Neural progenitor cell (in vitro differentiated cells): ENCODE measurements at regions not wholly inside any gene's neighbourhood (a gene's known extent, or its start where the extent isn't known, plus 50 kb on each side); places are given as distances from the start of the nearest gene placed in this dataset.

Experiments used
- DNase-seq: peaks from one replicate; pipeline ENCODE4 v3.0.0-alpha.2; 2016; ENCODE audit warnings: low spot score
- H2AFZ ChIP-seq: fragments of 200-600 bp; sonication (generic); replicated peaks from 2 replicates; pipeline ENCODE4 v1.6.1; 2016; ENCODE audit warnings: antibody characterized with exemption
- H3F3A ChIP-seq: fragments of 200-600 bp; sonication (generic); 2 replicates; pipeline ENCODE4 v1.6.1; 2016; ENCODE audit warnings: antibody characterized with exemption, low read depth
- H3K27ac ChIP-seq: fragments of 200-600 bp; sonication (generic); 2 replicates; pipeline ENCODE4 v1.5.1; 2016; ENCODE audit warnings: mild to moderate bottlenecking
- H3K27me3 ChIP-seq: fragments of 200-600 bp; sonication (generic); 2 replicates; pipeline ENCODE4 v1.6.1; 2016; ENCODE audit warnings: mild to moderate bottlenecking, moderate library complexity
- H3K36me3 ChIP-seq: fragments of 200-600 bp; sonication (generic); 2 replicates; pipeline ENCODE4 v1.5.1; 2016
- H3K4me1 ChIP-seq: fragments of 200-600 bp; sonication (generic); 2 replicates; pipeline ENCODE4 v1.6.1; 2016; ENCODE audit warnings: mixed run types
- H3K4me2 ChIP-seq: fragments of 200-600 bp; sonication (generic); 2 replicates; pipeline ENCODE4 v1.6.1; 2016
- H3K4me3 ChIP-seq: fragments of 200-600 bp; sonication (generic); 2 replicates; pipeline ENCODE4 v1.5.1; 2016
- H3K79me2 ChIP-seq: fragments of 200-600 bp; sonication (generic); 2 replicates; pipeline ENCODE4 v1.6.1; 2016; ENCODE audit warnings: low read depth
- H3K9ac ChIP-seq: fragments of 200-600 bp; sonication (generic); 2 replicates; pipeline ENCODE4 v1.6.1; 2016
- H3K9me3 ChIP-seq: fragments of 200-600 bp; sonication (generic); 2 replicates; pipeline ENCODE4 v1.5.1; 2016; ENCODE audit warnings: low read depth
- H4K20me1 ChIP-seq: fragments of 200-600 bp; sonication (generic); 2 replicates; pipeline ENCODE4 v1.6.1; 2016; ENCODE audit warnings: low read depth
- H3K27ac Mint-ChIP-seq: 3 replicates; pipeline ENCODE4 v1.8.0; 2021; ENCODE audit warnings: mixed read lengths
- H3K27me3 Mint-ChIP-seq: 2 replicates; pipeline ENCODE4 v1.8.0; 2022; ENCODE audit warnings: low read depth, mild to moderate bottlenecking, inconsistent platforms, moderate library complexity, mixed read lengths; ENCODE audit not compliant: insufficient read depth
- H3K36me3 Mint-ChIP-seq: 3 replicates; pipeline ENCODE4 v1.8.0; 2021; ENCODE audit warnings: mixed read lengths
- H3K4me1 Mint-ChIP-seq: 3 replicates; pipeline ENCODE4 v1.8.0; 2021; ENCODE audit warnings: mixed read lengths
- H3K4me3 Mint-ChIP-seq: 3 replicates; pipeline ENCODE4 v1.8.0; 2021; ENCODE audit warnings: mild to moderate bottlenecking, moderate library complexity, mixed read lengths
- H3K9me3 Mint-ChIP-seq: 3 replicates; pipeline ENCODE4 v1.8.0; 2020; ENCODE audit warnings: mixed read lengths
- EZH2 ChIP-seq: fragments of 200-600 bp; sonication (generic); IDR thresholded peaks from 2 replicates; pipeline ENCODE4 v1.6.1; 2017; ENCODE audit warnings: antibody characterized with exemption, mild to moderate bottlenecking, moderate library complexity
- EZH2phosphoT487 ChIP-seq: fragments of 200-600 bp; sonication (generic); IDR thresholded peaks from 2 replicates; pipeline ENCODE4 v1.6.1; 2017; ENCODE audit warnings: antibody characterized with exemption
- TF ChIP-seq, protein P1 (sequence below): fragments of 200-600 bp; sonication (generic); IDR thresholded peaks from 2 replicates; pipeline ENCODE4 v1.5.1; 2017; ENCODE audit warnings: antibody characterized with exemption, mild to moderate bottlenecking

DNA sequence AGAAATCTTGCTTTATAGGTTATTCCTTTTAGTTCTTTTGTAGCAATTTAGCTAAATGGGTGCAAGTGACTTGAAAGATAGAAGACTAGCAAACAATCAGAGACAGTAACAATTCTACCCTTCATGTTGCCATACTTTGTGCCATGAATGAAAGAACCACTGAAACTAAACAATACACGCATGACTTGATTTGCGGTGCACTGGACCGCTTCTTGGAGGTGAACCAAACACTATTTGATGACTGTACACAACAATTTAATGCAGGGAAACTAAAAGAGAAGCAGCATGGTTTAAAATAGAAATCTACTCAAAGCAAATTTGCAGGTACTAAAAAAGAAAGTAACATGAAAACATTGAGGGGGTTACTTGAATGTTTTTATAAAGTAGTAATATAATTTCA is 331.0 kb upstream of the RARB start:
- Histone ChIP-seq H4K20me1 (no peaks in the 10 kb centered on the region), H3K4me1 (peaks cover 7% of the 10 kb centered on the region), H2AFZ (no peak overlapping the region), H3K27me3 (no peaks in the 10 kb centered on the region), H3F3A (no peaks in the 10 kb centered on the region), H3K27ac (no peak overlapping the region), H3K4me3 (no peak overlapping the region), H3K9ac (no peak overlapping the region), H3K4me2 (no peak overlapping the region), H3K9me3 (no peaks in the 10 kb centered on the region), H3K79me2 (no peaks in the 10 kb centered on the region), H3K36me3 (no peaks in the 10 kb centered on the region)
- Mint-ChIP-seq H3K9me3 (no peaks in the 10 kb centered on the region), H3K4me3 (no peak overlapping the region), H3K27me3 (no peaks in the 10 kb centered on the region), H3K27ac (no peak overlapping the region), H3K36me3 (no peaks in the 10 kb centered on the region), H3K4me1 (no peaks in the 10 kb centered on the region)
- no peak for TF ChIP-seq EZH2phosphoT487
- DNase-seq = no peak

DNA sequence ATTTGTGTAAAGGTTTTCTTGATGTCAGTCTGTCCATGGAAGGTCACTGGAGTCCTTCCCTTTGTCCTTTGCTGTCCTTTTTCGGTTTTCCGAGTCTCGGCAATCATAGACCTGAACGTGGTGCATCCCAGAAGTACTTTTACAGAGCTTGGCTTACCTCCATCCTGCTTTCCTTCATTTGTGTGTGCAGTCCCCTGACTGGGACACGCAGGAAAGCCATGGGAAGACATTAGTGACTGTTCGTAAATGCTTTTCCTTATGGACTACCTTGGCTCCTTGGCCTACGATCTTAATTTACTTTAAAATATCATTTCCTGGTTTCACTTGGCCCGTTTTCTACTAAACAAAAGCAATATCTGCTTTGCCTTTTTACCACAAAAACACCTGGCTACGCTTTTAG is 328.4 kb upstream of the RARB start:
- Mint-ChIP-seq H3K4me1 (peaks cover 7% of the 10 kb centered on the region), H3K36me3 (no peaks in the 10 kb centered on the region), H3K27ac (no peak overlapping the region), H3K27me3 (no peaks in the 10 kb centered on the region), H3K4me3 (no peak overlapping the region), H3K9me3 (no peaks in the 10 kb centered on the region)
- Histone ChIP-seq H4K20me1 (no peaks in the 10 kb centered on the region), H3K27me3 (no peaks in the 10 kb centered on the region), H3K9ac (no peak overlapping the region), H3K79me2 (no peaks in the 10 kb centered on the region), H3K4me1 (no peaks in the 10 kb centered on the region), H3K36me3 (no peaks in the 10 kb centered on the region), H2AFZ (no peak overlapping the region), H3K4me3 (no peak overlapping the region), H3F3A (no peaks in the 10 kb centered on the region), H3K9me3 (no peaks in the 10 kb centered on the region), H3K4me2 (no peak overlapping the region), H3K27ac (no peak overlapping the region)
- no peak for DNase-seq
- TF ChIP-seq EZH2 (no peak), EZH2phosphoT487 (no peak)
- TF ChIP-seq, protein P1, sequence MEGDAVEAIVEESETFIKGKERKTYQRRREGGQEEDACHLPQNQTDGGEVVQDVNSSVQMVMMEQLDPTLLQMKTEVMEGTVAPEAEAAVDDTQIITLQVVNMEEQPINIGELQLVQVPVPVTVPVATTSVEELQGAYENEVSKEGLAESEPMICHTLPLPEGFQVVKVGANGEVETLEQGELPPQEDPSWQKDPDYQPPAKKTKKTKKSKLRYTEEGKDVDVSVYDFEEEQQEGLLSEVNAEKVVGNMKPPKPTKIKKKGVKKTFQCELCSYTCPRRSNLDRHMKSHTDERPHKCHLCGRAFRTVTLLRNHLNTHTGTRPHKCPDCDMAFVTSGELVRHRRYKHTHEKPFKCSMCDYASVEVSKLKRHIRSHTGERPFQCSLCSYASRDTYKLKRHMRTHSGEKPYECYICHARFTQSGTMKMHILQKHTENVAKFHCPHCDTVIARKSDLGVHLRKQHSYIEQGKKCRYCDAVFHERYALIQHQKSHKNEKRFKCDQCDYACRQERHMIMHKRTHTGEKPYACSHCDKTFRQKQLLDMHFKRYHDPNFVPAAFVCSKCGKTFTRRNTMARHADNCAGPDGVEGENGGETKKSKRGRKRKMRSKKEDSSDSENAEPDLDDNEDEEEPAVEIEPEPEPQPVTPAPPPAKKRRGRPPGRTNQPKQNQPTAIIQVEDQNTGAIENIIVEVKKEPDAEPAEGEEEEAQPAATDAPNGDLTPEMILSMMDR = no peak

DNA sequence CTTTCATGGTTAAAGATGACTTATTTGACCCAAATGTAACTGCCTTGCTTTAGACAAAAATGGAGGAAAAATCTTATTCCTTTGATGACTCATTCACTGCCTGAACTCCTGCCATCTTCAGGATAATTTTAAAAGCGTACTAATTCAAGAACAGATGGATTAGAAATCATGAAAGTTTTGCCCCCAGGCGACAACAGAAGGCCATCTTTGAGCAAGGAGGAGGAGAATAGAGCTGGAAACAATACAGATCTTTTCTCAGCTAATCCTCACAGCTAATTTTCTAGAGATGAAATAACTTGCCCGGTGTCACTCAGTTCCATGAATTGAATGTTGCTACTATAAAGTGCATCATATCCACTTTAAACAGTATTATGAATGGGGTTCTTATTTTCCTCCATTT is 324.7 kb upstream of the RARB start:
- Histone ChIP-seq H4K20me1 (no peaks in the 10 kb centered on the region), H3K9me3 (no peaks in the 10 kb centered on the region), H3K27ac (no peak overlapping the region), H3K79me2 (no peaks in the 10 kb centered on the region), H3K4me2 (no peak overlapping the region), H3K4me3 (no peak overlapping the region), H3K4me1 (no peaks in the 10 kb centered on the region), H2AFZ (no peak overlapping the region), H3K9ac (no peak overlapping the region), H3F3A (no peaks in the 10 kb centered on the region), H3K27me3 (no peaks in the 10 kb centered on the region), H3K36me3 (no peaks in the 10 kb centered on the region)
- H3K9me3 Mint-ChIP-seq = no peaks in the 10 kb centered on the region
- peaks cover 10% of the 10 kb centered on the region for H3K4me1 Mint-ChIP-seq
- DNase-seq = no peak
- TF ChIP-seq EZH2phosphoT487 (no peak), EZH2 (no peak)
- TF ChIP-seq, protein P1 = no peak
- H3K4me3 Mint-ChIP-seq = no peak overlapping the region
- H3K27ac Mint-ChIP-seq = no peak overlapping the region
- H3K36me3 Mint-ChIP-seq = no peaks in the 10 kb centered on the region
- no peaks in the 10 kb centered on the region for H3K27me3 Mint-ChIP-seq

DNA sequence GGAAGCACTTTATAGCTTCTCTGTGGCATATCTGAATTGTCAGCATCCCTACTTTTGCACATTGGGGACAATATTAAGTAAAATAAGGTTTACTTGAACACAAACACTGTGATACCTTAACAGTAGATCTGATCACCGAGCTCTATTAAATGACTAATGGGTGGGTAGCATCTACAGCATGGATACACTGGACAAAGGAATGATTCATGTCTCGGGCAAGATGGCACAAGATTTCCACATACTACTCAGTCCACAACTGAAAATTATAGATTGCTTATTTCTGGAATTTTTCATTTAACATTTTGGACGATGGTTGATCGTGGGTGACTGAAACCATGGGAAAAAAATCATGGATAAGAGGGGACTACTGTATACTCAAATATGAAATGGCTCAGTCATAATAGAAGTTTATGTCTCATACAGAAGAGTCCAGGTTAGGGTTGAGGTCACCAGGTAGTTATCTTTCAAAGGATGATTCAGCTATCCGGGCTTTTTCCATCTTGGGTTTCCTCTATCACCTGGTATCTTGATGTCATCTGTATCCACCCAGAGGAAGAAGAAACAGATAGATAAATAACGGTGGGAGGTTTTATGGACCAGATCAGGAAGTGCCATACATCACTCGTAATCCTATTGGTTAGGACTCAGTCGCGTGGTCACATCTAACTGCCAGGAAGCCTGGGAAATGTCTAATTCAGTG is 320.0 kb upstream of the RARB start:
- Histone ChIP-seq H3K36me3 (no peaks in the 10 kb centered on the region), H2AFZ (no peak overlapping the region), H3K79me2 (no peaks in the 10 kb centered on the region), H3K9me3 (no peaks in the 10 kb centered on the region), H3K4me2 (no peak overlapping the region), H3K27ac (no peak overlapping the region), H4K20me1 (no peaks in the 10 kb centered on the region), H3F3A (no peaks in the 10 kb centered on the region), H3K4me1 (no peaks in the 10 kb centered on the region), H3K9ac (no peak overlapping the region), H3K4me3 (no peak overlapping the region), H3K27me3 (no peaks in the 10 kb centered on the region)
- H3K4me1 Mint-ChIP-seq = peaks cover 10% of the 10 kb centered on the region
- H3K9me3 Mint-ChIP-seq = no peaks in the 10 kb centered on the region
- no peaks in the 10 kb centered on the region for H3K27me3 Mint-ChIP-seq
- no peaks in the 10 kb centered on the region for H3K36me3 Mint-ChIP-seq
- H3K27ac Mint-ChIP-seq = no peak overlapping the region
- DNase-seq = no peak
- TF ChIP-seq EZH2phosphoT487 (no peak), EZH2 (no peak)
- TF ChIP-seq, protein P1 = no peak
- H3K4me3 Mint-ChIP-seq = no peak overlapping the region
